H9 (cell line): ENCODE measurements at regions not wholly inside any gene's neighbourhood (a gene's known extent, or its start where the extent isn't known, plus 50 kb on each side); places are given as distances from the start of the nearest gene placed in this dataset.
A peak's percentile ranks its signal among the peaks of the same experiment; 100 is the strongest.

Source experiments
- DNase-seq: peaks from one replicate; pipeline ENCODE4 v3.0.0-alpha.2; 2017
- H2AFZ ChIP-seq: one replicate; pipeline ENCODE4 v1.6.1; 2013; ENCODE audit warnings: mild to moderate bottlenecking, low read length, control low read depth, moderate library complexity
- H2AK5ac ChIP-seq: 2 replicates; pipeline ENCODE4 v1.6.1; 2013; ENCODE audit warnings: low read length, control low read depth, mixed read lengths; ENCODE audit not compliant: insufficient read length
- H2BK120ac ChIP-seq: one replicate; pipeline ENCODE4 v1.6.1; 2013; ENCODE audit warnings: low read depth, mild to moderate bottlenecking, low read length, control low read depth, inconsistent platforms; ENCODE audit not compliant: poor library complexity, severe bottlenecking
- H2BK12ac ChIP-seq: 2 replicates; pipeline ENCODE4 v1.6.1; 2013; ENCODE audit warnings: low read length, control low read depth, mixed read lengths, low read depth; ENCODE audit not compliant: insufficient read length
- H2BK15ac ChIP-seq: 2 replicates; pipeline ENCODE4 v1.6.1; 2013; ENCODE audit warnings: low read depth, low read length, control low read depth
- H2BK20ac ChIP-seq: one replicate; pipeline ENCODE4 v1.6.1; 2013; ENCODE audit warnings: low read depth, mild to moderate bottlenecking, low read length, control low read depth, inconsistent platforms; ENCODE audit not compliant: poor library complexity, severe bottlenecking
- H2BK5ac ChIP-seq: 2 replicates; pipeline ENCODE4 v1.6.1; 2013; ENCODE audit warnings: low read length, control low read depth, mixed read lengths; ENCODE audit not compliant: insufficient read length
- H3K14ac ChIP-seq: 2 replicates; pipeline ENCODE4 v1.6.1; 2013; ENCODE audit warnings: low read length, control low read depth; ENCODE audit not compliant: insufficient read depth
- H3K18ac ChIP-seq: 2 replicates; pipeline ENCODE4 v1.6.1; 2013; ENCODE audit warnings: low read depth, mild to moderate bottlenecking, mixed read lengths, low read length, control low read depth; ENCODE audit not compliant: insufficient read length
- H3K23ac ChIP-seq: 2 replicates; pipeline ENCODE4 v1.6.1; 2013; ENCODE audit warnings: low read length, control low read depth, mixed read lengths, low read depth; ENCODE audit not compliant: insufficient read length
- H3K23me2 ChIP-seq: 2 replicates; pipeline ENCODE4 v1.6.1; 2013; ENCODE audit warnings: low read depth, mild to moderate bottlenecking, mixed read lengths, low read length, control low read depth; ENCODE audit not compliant: insufficient read length, poor library complexity, severe bottlenecking
- H3K27ac ChIP-seq: 2 replicates; pipeline ENCODE4 v1.5.1; 2013; ENCODE audit warnings: low read length, control low read depth, mixed read lengths, low read depth; ENCODE audit not compliant: insufficient read length
- H3K27me3 ChIP-seq: 2 replicates; pipeline ENCODE4 v1.6.1; 2013; ENCODE audit warnings: low read length, control low read depth, inconsistent platforms; ENCODE audit not compliant: insufficient read depth
- H3K4ac ChIP-seq: 2 replicates; pipeline ENCODE4 v1.6.1; 2013; ENCODE audit warnings: low read depth, mild to moderate bottlenecking, control low read depth, inconsistent platforms, low read length, moderate library complexity
- H3K4me1 ChIP-seq: 2 replicates; pipeline ENCODE4 v1.6.1; 2013; ENCODE audit warnings: low read length, control low read depth, inconsistent platforms; ENCODE audit not compliant: insufficient read depth
- H3K4me2 ChIP-seq: 2 replicates; pipeline ENCODE4 v1.6.1; 2013; ENCODE audit warnings: low read length, control low read depth, mixed read lengths; ENCODE audit not compliant: insufficient read length, insufficient read depth
- H3K56ac ChIP-seq: 2 replicates; pipeline ENCODE4 v1.6.1; 2013; ENCODE audit warnings: low read depth, mild to moderate bottlenecking, mixed read lengths, low read length, control low read depth; ENCODE audit not compliant: insufficient read length
- H3K79me1 ChIP-seq: 2 replicates; pipeline ENCODE4 v1.6.1; 2013; ENCODE audit warnings: low read depth, mild to moderate bottlenecking, moderate library complexity, low read length, control low read depth, inconsistent platforms; ENCODE audit not compliant: insufficient read depth, poor library complexity, severe bottlenecking
- H3K79me2 ChIP-seq: 2 replicates; pipeline ENCODE4 v1.6.1; 2013; ENCODE audit warnings: low read length, control low read depth, inconsistent platforms; ENCODE audit not compliant: insufficient read depth
- H3K9ac ChIP-seq: 2 replicates; pipeline ENCODE4 v1.6.1; 2013; ENCODE audit warnings: low read length, control low read depth, mixed read lengths; ENCODE audit not compliant: insufficient read length; ENCODE audit errors: extremely low read depth
- H3K9me3 ChIP-seq: one replicate; pipeline ENCODE4 v1.6.1; 2013; ENCODE audit warnings: low read depth, low read length, inconsistent platforms; ENCODE audit not compliant: control insufficient read depth
- H3T11ph ChIP-seq: one replicate; pipeline ENCODE4 v1.6.1; 2013; ENCODE audit warnings: mild to moderate bottlenecking, low read length, control low read depth, inconsistent platforms
- H4K20me1 ChIP-seq: one replicate; pipeline ENCODE4 v1.6.1; 2013; ENCODE audit not compliant: control insufficient read depth, insufficient read length, insufficient read depth
- H4K5ac ChIP-seq: 2 replicates; pipeline ENCODE4 v1.6.1; 2013; ENCODE audit warnings: low read depth, mild to moderate bottlenecking, mixed read lengths, low read length, control low read depth; ENCODE audit not compliant: insufficient read length
- H4K8ac ChIP-seq: replicated peaks from 2 replicates; pipeline ENCODE4 v1.6.1; 2013; ENCODE audit warnings: low read length, control low read depth, mixed read lengths, low read depth; ENCODE audit not compliant: insufficient read length
- H4K91ac ChIP-seq: 2 replicates; pipeline ENCODE4 v1.6.1; 2013; ENCODE audit warnings: low read depth, mild to moderate bottlenecking, moderate library complexity, mixed read lengths, low read length, control low read depth; ENCODE audit not compliant: insufficient read length
- H3K27ac Mint-ChIP-seq, 3 experiments: 2 replicates in 2 of 3; 3 replicates in 1 of 3; pipeline ENCODE4 v1.8.0; 2020 to 2021; ENCODE audit warnings: mixed read lengths in 3 of 3, mild to moderate bottlenecking in 1 of 3, moderate library complexity in 1 of 3
- H3K27me3 Mint-ChIP-seq: 2 replicates; pipeline ENCODE4 v1.8.0; 2021; ENCODE audit warnings: low read depth, mild to moderate bottlenecking, moderate library complexity, mixed read lengths
- H3K36me3 Mint-ChIP-seq, 3 experiments: 2 replicates in 2 of 3; 3 replicates in 1 of 3; pipeline ENCODE4 v1.8.0; 2020 to 2021; ENCODE audit warnings: low read depth in 3 of 3, mixed read lengths in 3 of 3; ENCODE audit not compliant: insufficient read depth in 1 of 3
- H3K4me1 Mint-ChIP-seq, 2 experiments: 2 replicates each; pipeline ENCODE4 v1.8.0; 2020; ENCODE audit warnings: mixed read lengths in 2 of 2
- H3K4me3 Mint-ChIP-seq, 2 experiments: 2 replicates in 1 of 2; 3 replicates in 1 of 2; pipeline ENCODE4 v1.8.0; 2020 to 2021; ENCODE audit warnings: mild to moderate bottlenecking in 2 of 2, mixed read lengths in 2 of 2, moderate library complexity in 1 of 2
- H3K9me3 Mint-ChIP-seq, 2 experiments: 2 replicates in 1 of 2; 3 replicates in 1 of 2; pipeline ENCODE4 v1.8.0; 2020; ENCODE audit warnings: mild to moderate bottlenecking in 2 of 2, mixed read lengths in 2 of 2, moderate library complexity in 1 of 2
- WGBS: extraction: QIAGEN DNeasy Blood & Tissue Kit; methylation state at CpG from one replicate; pipeline ENCODE4 v1.1.7; 2013; ENCODE audit warnings: missing lambda C conversion rate, low lambda C conversion rate, mixed read lengths; ENCODE audit not compliant: insufficient read length; ENCODE audit errors: extremely low coverage; 5-methylcytosine and 5-hydroxymethylcytosine counted together
- TF ChIP-seq, protein P1 (sequence below): fragments of 200-600 bp; sonication (generic); conservative IDR thresholded peaks from 3 replicates; pipeline ENCODE4 v1.8.0; 2021; ENCODE audit warnings: antibody characterized with exemption, mild to moderate bottlenecking

DNA sequence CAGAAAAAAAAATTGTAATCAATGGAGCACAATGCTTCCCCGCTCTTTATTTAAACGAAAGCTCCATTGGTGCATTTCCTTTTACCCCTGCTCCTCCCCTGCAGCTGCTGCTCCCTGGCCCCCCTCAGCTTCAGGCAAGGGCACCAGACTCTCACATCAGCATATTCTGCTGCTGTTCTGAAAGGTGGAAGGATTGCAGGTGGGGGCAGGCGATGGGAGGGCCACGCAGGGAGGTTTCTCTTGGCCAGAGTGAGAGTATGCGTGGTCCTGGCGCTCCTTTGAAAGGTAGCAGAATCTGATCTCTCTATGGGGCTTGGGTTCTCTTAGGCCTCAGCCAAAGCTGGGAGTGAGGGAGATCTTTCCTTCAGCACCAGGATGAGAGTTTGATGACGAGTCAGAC lies 240.9 kb upstream of the CADM1 start:
- H4K8ac ChIP-seq, result no peak overlapping the region
- H3K27me3 ChIP-seq, result peaks cover 3% of the 10 kb centered on the region; the same call in 1 of the 2 replicates
- no peak overlapping the region for H3K27ac ChIP-seq
- H4K91ac ChIP-seq, result no peak overlapping the region
- H3K27ac Mint-ChIP-seq, result no peak overlapping the region
- H2BK20ac ChIP-seq, result no peak overlapping the region
- no peak overlapping the region for H2BK120ac ChIP-seq
- no peaks in the 10 kb centered on the region for H4K20me1 ChIP-seq
- no peak overlapping the region for H3K56ac ChIP-seq
- no peaks in the 10 kb centered on the region for H3K79me1 ChIP-seq
- WGBS, result no CpG with 5 or more reads among the region's 7 CpGs
- H3K36me3 Mint-ChIP-seq, result no peaks in the 10 kb centered on the region
- H3K4ac ChIP-seq, result no peak overlapping the region
- no peaks in the 10 kb centered on the region for H3K9me3 ChIP-seq
- no peaks in the 10 kb centered on the region for H3K9me3 Mint-ChIP-seq
- no peak overlapping the region for H2AK5ac ChIP-seq
- no peak overlapping the region for H3K4me2 ChIP-seq
- H2AFZ ChIP-seq, result no peak overlapping the region
- H3K4me3 Mint-ChIP-seq, result peak overlapping the region in 1 of 2 experiments; percentile 19; a peak in 1 of 5 replicates
- peaks cover 77% of the 10 kb centered on the region for H3K27me3 Mint-ChIP-seq
- no peak overlapping the region for H3K9ac ChIP-seq
- no peak overlapping the region for H3K23ac ChIP-seq
- H2BK12ac ChIP-seq, result no peak overlapping the region
- no peak overlapping the region for H3T11ph ChIP-seq
- H3K4me1 Mint-ChIP-seq, result peaks cover 50 to 64% of the 10 kb centered on the region in 2 experiments
- peaks cover 3% of the 10 kb centered on the region; the same call in 1 of the 2 replicates for H3K4me1 ChIP-seq
- H3K79me2 ChIP-seq, result no peaks in the 10 kb centered on the region
- TF ChIP-seq, protein P1, sequence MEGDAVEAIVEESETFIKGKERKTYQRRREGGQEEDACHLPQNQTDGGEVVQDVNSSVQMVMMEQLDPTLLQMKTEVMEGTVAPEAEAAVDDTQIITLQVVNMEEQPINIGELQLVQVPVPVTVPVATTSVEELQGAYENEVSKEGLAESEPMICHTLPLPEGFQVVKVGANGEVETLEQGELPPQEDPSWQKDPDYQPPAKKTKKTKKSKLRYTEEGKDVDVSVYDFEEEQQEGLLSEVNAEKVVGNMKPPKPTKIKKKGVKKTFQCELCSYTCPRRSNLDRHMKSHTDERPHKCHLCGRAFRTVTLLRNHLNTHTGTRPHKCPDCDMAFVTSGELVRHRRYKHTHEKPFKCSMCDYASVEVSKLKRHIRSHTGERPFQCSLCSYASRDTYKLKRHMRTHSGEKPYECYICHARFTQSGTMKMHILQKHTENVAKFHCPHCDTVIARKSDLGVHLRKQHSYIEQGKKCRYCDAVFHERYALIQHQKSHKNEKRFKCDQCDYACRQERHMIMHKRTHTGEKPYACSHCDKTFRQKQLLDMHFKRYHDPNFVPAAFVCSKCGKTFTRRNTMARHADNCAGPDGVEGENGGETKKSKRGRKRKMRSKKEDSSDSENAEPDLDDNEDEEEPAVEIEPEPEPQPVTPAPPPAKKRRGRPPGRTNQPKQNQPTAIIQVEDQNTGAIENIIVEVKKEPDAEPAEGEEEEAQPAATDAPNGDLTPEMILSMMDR, result no peak
- no peak overlapping the region for H3K14ac ChIP-seq
- H2BK5ac ChIP-seq, result no peak overlapping the region
- H3K23me2 ChIP-seq, result peaks cover 3% of the 10 kb centered on the region
- no peak overlapping the region for H4K5ac ChIP-seq
- H2BK15ac ChIP-seq, result no peak overlapping the region
- no peak overlapping the region for H3K18ac ChIP-seq
- DNase-seq, result peak; percentile 50
